ACC112 (cell line): ENCODE measurements at regions not wholly inside any gene's neighbourhood (a gene's known extent, or its start where the extent isn't known, plus 50 kb on each side); places are given as distances from the start of the nearest gene placed in this dataset.

Source experiments
- H2AFZ ChIP-seq: fragments of 200-600 bp; sonication (generic); one replicate; pipeline ENCODE4 v1.6.0; 2017; ENCODE audit warnings: antibody characterized with exemption, low read length; ENCODE audit not compliant: unreplicated experiment
- H3K27ac ChIP-seq: fragments of 200-600 bp; sonication (generic); 2 replicates; pipeline ENCODE4 v1.5.1; 2014; ENCODE audit warnings: low read depth, mild to moderate bottlenecking, antibody characterized with exemption, low read length, moderate library complexity
- H3K27me3 ChIP-seq: fragments of 200-600 bp; sonication (generic); 2 replicates; pipeline ENCODE4 v1.6.1; 2014; ENCODE audit warnings: mild to moderate bottlenecking, antibody characterized with exemption, low read length, moderate library complexity, mixed read lengths; ENCODE audit not compliant: insufficient read depth
- H3K36me3 ChIP-seq: fragments of 200-600 bp; sonication (generic); 2 replicates; pipeline ENCODE4 v1.6.1; 2016; ENCODE audit warnings: mild to moderate bottlenecking, antibody characterized with exemption, low read length, moderate library complexity, mixed read lengths; ENCODE audit not compliant: insufficient read depth
- H3K4me1 ChIP-seq: fragments of 200-600 bp; sonication (generic); one replicate; pipeline ENCODE4 v1.6.1; 2016; ENCODE audit warnings: low read length, mixed read lengths; ENCODE audit not compliant: insufficient read depth, unreplicated experiment, control insufficient read depth
- H3K4me3 ChIP-seq: fragments of 200-600 bp; sonication (generic); 2 replicates; pipeline ENCODE4 v1.5.1; 2014; ENCODE audit warnings: mild to moderate bottlenecking, low read depth, low read length
- H3K79me2 ChIP-seq: fragments of 200-600 bp; sonication (generic); one replicate; pipeline ENCODE4 v1.6.0; 2016; ENCODE audit warnings: low read length; ENCODE audit not compliant: control insufficient read depth, unreplicated experiment, insufficient read depth

GRCh38 chr21:16910435-16911165 lies 602.2 kb upstream of the CXADR start:
- Histone ChIP-seq H3K36me3 (no peaks in the 10 kb centered on the region), H3K79me2 (no peaks in the 10 kb centered on the region), H3K27me3 (no peaks in the 10 kb centered on the region), H3K4me3 (no peak overlapping the region), H3K4me1 (peaks cover 16% of the 10 kb centered on the region), H2AFZ (no peak overlapping the region), H3K27ac (no peak overlapping the region)

DNA sequence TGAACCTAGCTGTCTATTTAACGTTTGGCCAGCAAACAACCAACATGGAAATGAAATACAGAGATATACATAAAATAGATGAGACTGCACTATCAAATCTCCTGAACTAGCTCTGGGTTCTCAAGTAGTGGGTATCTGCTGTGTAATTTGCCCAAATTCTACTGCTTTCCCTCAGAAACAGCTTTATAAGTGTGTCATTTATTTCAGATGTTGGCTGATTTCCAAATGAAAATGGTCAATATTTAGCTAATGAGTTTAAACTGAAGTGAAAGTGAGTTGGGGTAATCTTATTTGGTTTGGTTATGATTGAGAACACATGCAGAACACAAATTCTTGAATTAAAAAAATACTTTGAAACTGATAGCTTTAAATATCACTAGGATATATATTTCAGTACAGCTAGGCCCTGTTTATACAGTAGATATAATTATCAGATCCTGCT lies 601.7 kb upstream of the CXADR start:
- H3K27me3 ChIP-seq, result no peaks in the 10 kb centered on the region
- H3K4me1 ChIP-seq, result peaks cover 16% of the 10 kb centered on the region
- H3K4me3 ChIP-seq, result no peak overlapping the region
- H2AFZ ChIP-seq, result no peak overlapping the region
- H3K36me3 ChIP-seq, result no peaks in the 10 kb centered on the region
- no peak overlapping the region for H3K27ac ChIP-seq
- no peaks in the 10 kb centered on the region for H3K79me2 ChIP-seq

GRCh38 chr21:16912075-16912474 lies 600.8 kb upstream of the CXADR start:
- no peak overlapping the region for H3K27ac ChIP-seq
- H2AFZ ChIP-seq, result no peak overlapping the region
- H3K4me3 ChIP-seq, result no peak overlapping the region
- no peaks in the 10 kb centered on the region for H3K27me3 ChIP-seq
- H3K4me1 ChIP-seq, result peaks cover 16% of the 10 kb centered on the region
- H3K36me3 ChIP-seq, result no peaks in the 10 kb centered on the region
- H3K79me2 ChIP-seq, result no peaks in the 10 kb centered on the region

- no peaks in the 10 kb centered on the region for H3K36me3 ChIP-seq
These were observed 599.8 kb upstream of the CXADR start for GRCh38 chr21:16913010-16913409.

DNA sequence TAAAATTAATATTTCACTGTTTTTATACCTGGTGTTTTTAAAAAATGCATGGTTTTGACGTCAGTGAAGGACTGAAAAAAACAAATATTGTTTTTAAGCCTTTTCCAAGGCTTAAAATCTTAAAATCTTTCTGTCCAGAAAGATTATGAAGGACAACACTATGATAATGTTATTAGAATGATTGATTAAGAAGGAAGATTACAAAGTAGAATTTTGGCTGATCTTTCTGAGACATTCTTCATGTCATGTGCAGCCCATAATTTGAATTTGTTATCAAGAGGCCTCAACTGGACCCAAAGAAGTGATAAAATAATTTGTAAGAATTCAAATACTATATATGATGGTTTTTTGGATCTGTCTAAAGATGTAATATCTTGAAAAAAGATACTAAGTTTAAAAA lies 584.4 kb upstream of the CXADR start:
- H3K79me2 ChIP-seq, result no peaks in the 10 kb centered on the region
- no peaks in the 10 kb centered on the region for H3K4me1 ChIP-seq
- no peak overlapping the region for H3K27ac ChIP-seq
- H3K27me3 ChIP-seq, result no peaks in the 10 kb centered on the region
- no peak overlapping the region for H2AFZ ChIP-seq
- no peak overlapping the region for H3K4me3 ChIP-seq
- no peaks in the 10 kb centered on the region for H3K36me3 ChIP-seq

More at GRCh38 chr21:16913010-16913409, 599.8 kb upstream of the CXADR start:
- Histone ChIP-seq H3K27me3 (no peaks in the 10 kb centered on the region), H3K4me1 (peaks cover 16% of the 10 kb centered on the region), H3K27ac (no peak overlapping the region), H2AFZ (no peak overlapping the region), H3K4me3 (no peak overlapping the region), H3K79me2 (no peaks in the 10 kb centered on the region)

GRCh38 chr21:16932314-16932713 lies 580.5 kb upstream of the CXADR start:
- Histone ChIP-seq H3K27me3 (no peaks in the 10 kb centered on the region), H2AFZ (no peak overlapping the region), H3K36me3 (no peaks in the 10 kb centered on the region), H3K79me2 (no peaks in the 10 kb centered on the region), H3K4me1 (no peaks in the 10 kb centered on the region), H3K4me3 (no peak overlapping the region), H3K27ac (no peak overlapping the region)

- Histone ChIP-seq H3K4me3 (no peak overlapping the region), H3K4me1 (no peaks in the 10 kb centered on the region), H3K27me3 (no peaks in the 10 kb centered on the region), H3K79me2 (no peaks in the 10 kb centered on the region), H3K27ac (no peak overlapping the region), H3K36me3 (no peaks in the 10 kb centered on the region), H2AFZ (no peak overlapping the region)
These were observed 570.1 kb upstream of the CXADR start for GRCh38 chr21:16942703-16943102.

GRCh38 chr21:16943231-16943630 lies 569.6 kb upstream of the CXADR start:
- Histone ChIP-seq H3K4me1 (no peaks in the 10 kb centered on the region), H3K27ac (no peak overlapping the region), H3K36me3 (no peaks in the 10 kb centered on the region), H3K4me3 (no peak overlapping the region), H2AFZ (no peak overlapping the region), H3K79me2 (no peaks in the 10 kb centered on the region), H3K27me3 (no peaks in the 10 kb centered on the region)

DNA sequence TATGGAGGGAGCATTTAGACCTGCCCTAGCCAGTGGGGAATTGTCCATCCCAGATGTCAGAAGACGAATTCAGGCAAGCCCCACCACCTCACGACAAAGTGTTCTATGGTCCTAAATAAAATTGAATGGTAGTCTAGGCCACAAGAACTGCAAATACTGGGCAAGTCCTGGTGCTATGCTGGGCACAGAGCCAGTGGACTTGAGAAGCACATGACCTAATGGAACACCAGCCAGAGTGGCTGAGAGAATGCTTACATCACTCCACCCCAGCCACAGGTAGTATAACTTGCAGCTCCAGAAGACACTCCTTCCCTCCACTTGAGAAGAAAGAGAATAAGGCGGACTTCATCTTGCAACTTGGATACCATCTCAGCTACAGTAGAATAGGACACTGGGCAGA lies 567.3 kb upstream of the CXADR start:
- H3K36me3 ChIP-seq, result no peaks in the 10 kb centered on the region
- H3K4me1 ChIP-seq, result no peaks in the 10 kb centered on the region
- no peaks in the 10 kb centered on the region for H3K27me3 ChIP-seq
- H3K4me3 ChIP-seq, result no peak overlapping the region
- H2AFZ ChIP-seq, result no peak overlapping the region
- H3K79me2 ChIP-seq, result no peaks in the 10 kb centered on the region
- no peak overlapping the region for H3K27ac ChIP-seq

- Histone ChIP-seq H3K27ac (no peak overlapping the region), H2AFZ (no peak overlapping the region)
These were observed 556.0 kb upstream of the CXADR start for GRCh38 chr21:16956824-16957223.

GRCh38 chr21:16965424-16965823 lies 547.4 kb upstream of the CXADR start:
- no peaks in the 10 kb centered on the region for H3K36me3 ChIP-seq
- no peak overlapping the region for H3K27ac ChIP-seq
- H3K4me3 ChIP-seq, result no peak overlapping the region

More at GRCh38 chr21:16956824-16957223, 556.0 kb upstream of the CXADR start:
- Histone ChIP-seq H3K4me3 (no peak overlapping the region), H3K36me3 (no peaks in the 10 kb centered on the region), H3K4me1 (no peaks in the 10 kb centered on the region), H3K27me3 (no peaks in the 10 kb centered on the region), H3K79me2 (no peaks in the 10 kb centered on the region)

More at GRCh38 chr21:16965424-16965823, 547.4 kb upstream of the CXADR start:
- Histone ChIP-seq H3K79me2 (no peaks in the 10 kb centered on the region), H3K4me1 (no peaks in the 10 kb centered on the region), H3K27me3 (no peaks in the 10 kb centered on the region), H2AFZ (no peak overlapping the region)
